ENCODE measurements at regions not wholly inside any gene's neighbourhood (a gene's known extent, or its start where the extent isn't known, plus 50 kb on each side); places are given as distances from the start of the nearest gene placed in this dataset.

DNA sequence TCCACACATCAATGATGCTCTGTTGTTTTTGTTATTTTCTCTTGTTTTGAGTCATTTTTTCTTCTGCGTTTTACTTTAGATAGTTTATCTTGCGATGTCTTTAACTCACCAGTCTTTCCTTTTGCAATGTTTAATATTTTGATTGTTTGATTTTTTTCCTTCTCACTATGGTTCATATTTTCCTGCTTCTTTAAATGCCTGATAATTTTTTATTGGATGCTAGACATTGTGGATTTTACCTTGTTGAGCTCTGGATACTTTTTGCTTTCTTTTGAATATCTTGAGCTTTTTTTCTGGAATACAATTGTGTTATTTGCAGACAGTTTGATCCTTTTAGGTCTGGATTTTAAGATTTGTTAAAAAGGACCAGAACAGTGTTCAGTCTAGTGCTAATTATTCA lies 55.2 kb upstream of the GAS1 start:
- no peak for TF ChIP-seq POLR2A (IDR thresholded peaks at IDR 0.05; ENCODE audit: low read length)
- no peak for TF ChIP-seq GATA1 (IDR thresholded peaks at IDR 0.05; ENCODE audit: low read depth, low read length)
